ENCODE measurements at regions not wholly inside any gene's neighbourhood (a gene's known extent, or its start where the extent isn't known, plus 50 kb on each side); places are given as distances from the start of the nearest gene placed in this dataset.

- TF ChIP-seq POLR2A (IDR thresholded peaks at IDR 0.05) = no peak
- TF ChIP-seq, protein P1, sequence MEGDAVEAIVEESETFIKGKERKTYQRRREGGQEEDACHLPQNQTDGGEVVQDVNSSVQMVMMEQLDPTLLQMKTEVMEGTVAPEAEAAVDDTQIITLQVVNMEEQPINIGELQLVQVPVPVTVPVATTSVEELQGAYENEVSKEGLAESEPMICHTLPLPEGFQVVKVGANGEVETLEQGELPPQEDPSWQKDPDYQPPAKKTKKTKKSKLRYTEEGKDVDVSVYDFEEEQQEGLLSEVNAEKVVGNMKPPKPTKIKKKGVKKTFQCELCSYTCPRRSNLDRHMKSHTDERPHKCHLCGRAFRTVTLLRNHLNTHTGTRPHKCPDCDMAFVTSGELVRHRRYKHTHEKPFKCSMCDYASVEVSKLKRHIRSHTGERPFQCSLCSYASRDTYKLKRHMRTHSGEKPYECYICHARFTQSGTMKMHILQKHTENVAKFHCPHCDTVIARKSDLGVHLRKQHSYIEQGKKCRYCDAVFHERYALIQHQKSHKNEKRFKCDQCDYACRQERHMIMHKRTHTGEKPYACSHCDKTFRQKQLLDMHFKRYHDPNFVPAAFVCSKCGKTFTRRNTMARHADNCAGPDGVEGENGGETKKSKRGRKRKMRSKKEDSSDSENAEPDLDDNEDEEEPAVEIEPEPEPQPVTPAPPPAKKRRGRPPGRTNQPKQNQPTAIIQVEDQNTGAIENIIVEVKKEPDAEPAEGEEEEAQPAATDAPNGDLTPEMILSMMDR (IDR thresholded peaks at IDR 0.05) = no peak
Measured at GRCh38 chr13:79794931-79795330, 314.0 kb downstream of the NDFIP2 start.

Measured in breast epithelium (tissue), 3 donors.